ENCODE measurements at regions not wholly inside any gene's neighbourhood (a gene's known extent, or its start where the extent isn't known, plus 50 kb on each side); places are given as distances from the start of the nearest gene placed in this dataset.

DNA sequence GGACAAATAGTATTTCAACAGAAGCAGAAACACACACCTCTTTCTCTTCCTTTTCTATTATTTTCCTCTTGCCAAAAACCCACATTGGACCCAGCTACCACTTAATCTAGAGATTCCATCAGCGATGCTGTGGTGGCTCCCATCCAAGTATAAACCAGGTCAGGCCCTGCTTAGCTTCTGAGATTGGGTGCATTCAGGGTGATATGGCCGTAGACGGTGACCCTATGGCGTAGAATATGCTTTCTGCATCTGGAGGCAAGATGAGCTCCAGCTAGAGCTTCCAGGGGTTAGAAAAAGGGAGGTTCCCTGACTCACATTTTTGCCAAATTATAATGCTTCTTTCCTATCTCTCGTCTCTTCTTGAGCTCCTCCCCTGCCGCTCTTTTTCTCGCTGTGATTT lies 66.5 kb downstream of the TNP1 start:
- no peak for TF ChIP-seq POLR2AphosphoS5 (IDR thresholded peaks at IDR 0.05)
- TF ChIP-seq, protein P1, sequence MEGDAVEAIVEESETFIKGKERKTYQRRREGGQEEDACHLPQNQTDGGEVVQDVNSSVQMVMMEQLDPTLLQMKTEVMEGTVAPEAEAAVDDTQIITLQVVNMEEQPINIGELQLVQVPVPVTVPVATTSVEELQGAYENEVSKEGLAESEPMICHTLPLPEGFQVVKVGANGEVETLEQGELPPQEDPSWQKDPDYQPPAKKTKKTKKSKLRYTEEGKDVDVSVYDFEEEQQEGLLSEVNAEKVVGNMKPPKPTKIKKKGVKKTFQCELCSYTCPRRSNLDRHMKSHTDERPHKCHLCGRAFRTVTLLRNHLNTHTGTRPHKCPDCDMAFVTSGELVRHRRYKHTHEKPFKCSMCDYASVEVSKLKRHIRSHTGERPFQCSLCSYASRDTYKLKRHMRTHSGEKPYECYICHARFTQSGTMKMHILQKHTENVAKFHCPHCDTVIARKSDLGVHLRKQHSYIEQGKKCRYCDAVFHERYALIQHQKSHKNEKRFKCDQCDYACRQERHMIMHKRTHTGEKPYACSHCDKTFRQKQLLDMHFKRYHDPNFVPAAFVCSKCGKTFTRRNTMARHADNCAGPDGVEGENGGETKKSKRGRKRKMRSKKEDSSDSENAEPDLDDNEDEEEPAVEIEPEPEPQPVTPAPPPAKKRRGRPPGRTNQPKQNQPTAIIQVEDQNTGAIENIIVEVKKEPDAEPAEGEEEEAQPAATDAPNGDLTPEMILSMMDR (IDR thresholded peaks at IDR 0.05): no peak
- no peak for TF ChIP-seq POLR2A (IDR thresholded peaks at IDR 0.05)

Measured in prostate gland (tissue), 2 donors.